BJ (cell line): ENCODE measurements at regions not wholly inside any gene's neighbourhood (a gene's known extent, or its start where the extent isn't known, plus 50 kb on each side); places are given as distances from the start of the nearest gene placed in this dataset.

Experiments used
- CTCF ChIA-PET: fragments of 350-600 bp; formaldehyde crosslinking; extraction: SDS; loops from one replicate; lab custom pipeline; 2021; ENCODE audit warnings: antibody characterized with exemption, inconsistent platforms; lab: Yijun Ruan, JAX
- POLR2A ChIA-PET: fragments of 300-600 bp; sonication (Branson Sonifier 250); formaldehyde crosslinking; extraction: SDS; loops from one replicate; lab custom pipeline; 2021; ENCODE audit warnings: antibody characterized with exemption; lab: Charles Lee
- DNase-seq: peaks from one replicate; pipeline ENCODE4 v3.0.0-alpha.2; 2011; ENCODE audit warnings: low read depth
- H3K27me3 ChIP-seq: 2 replicates; pipeline ENCODE4 v1.6.0; 2011; ENCODE audit warnings: low read length; ENCODE audit not compliant: control insufficient read depth, insufficient read depth
- H3K36me3 ChIP-seq: 2 replicates; pipeline ENCODE4 v1.5.1; 2011; ENCODE audit warnings: low read length; ENCODE audit not compliant: control insufficient read depth, insufficient read depth
- H3K4me3 ChIP-seq: 2 replicates; pipeline ENCODE4 v1.5.1; 2011; ENCODE audit warnings: low read depth, mild to moderate bottlenecking, control low read depth, low read length
- TF ChIP-seq, protein P1 (sequence below): IDR thresholded peaks from 2 replicates; pipeline ENCODE4 v1.5.1; 2011; ENCODE audit warnings: low read depth, mild to moderate bottlenecking, control low read depth, inconsistent platforms, low read length, moderate library complexity; ENCODE audit not compliant: insufficient read depth

- ChIA-PET POLR2A (no interaction called here), CTCF (interaction anchor here (0.8 to 1.4 kb wide), 3 partner anchors 9 to 202 kb away, joined by 3 to 5 read pairs (median 4); no protein-coding TSS in a partner anchor)
- H3K36me3 ChIP-seq: no peaks in the 10 kb centered on the region
- H3K27me3 ChIP-seq: no peaks in the 10 kb centered on the region
- DNase-seq: no peak
- TF ChIP-seq, protein P1, sequence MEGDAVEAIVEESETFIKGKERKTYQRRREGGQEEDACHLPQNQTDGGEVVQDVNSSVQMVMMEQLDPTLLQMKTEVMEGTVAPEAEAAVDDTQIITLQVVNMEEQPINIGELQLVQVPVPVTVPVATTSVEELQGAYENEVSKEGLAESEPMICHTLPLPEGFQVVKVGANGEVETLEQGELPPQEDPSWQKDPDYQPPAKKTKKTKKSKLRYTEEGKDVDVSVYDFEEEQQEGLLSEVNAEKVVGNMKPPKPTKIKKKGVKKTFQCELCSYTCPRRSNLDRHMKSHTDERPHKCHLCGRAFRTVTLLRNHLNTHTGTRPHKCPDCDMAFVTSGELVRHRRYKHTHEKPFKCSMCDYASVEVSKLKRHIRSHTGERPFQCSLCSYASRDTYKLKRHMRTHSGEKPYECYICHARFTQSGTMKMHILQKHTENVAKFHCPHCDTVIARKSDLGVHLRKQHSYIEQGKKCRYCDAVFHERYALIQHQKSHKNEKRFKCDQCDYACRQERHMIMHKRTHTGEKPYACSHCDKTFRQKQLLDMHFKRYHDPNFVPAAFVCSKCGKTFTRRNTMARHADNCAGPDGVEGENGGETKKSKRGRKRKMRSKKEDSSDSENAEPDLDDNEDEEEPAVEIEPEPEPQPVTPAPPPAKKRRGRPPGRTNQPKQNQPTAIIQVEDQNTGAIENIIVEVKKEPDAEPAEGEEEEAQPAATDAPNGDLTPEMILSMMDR: no peak
- H3K4me3 ChIP-seq: no peak overlapping the region
These were observed 140.8 kb upstream of the SLC1A4 start for GRCh38 chr2:64848363-64848762.

GRCh38 chr2:64848945-64849344, 140.3 kb upstream of the SLC1A4 start:
- Histone ChIP-seq H3K36me3 (no peaks in the 10 kb centered on the region), H3K4me3 (no peak overlapping the region), H3K27me3 (no peaks in the 10 kb centered on the region)
- POLR2A ChIA-PET: no interaction called here
- DNase-seq: no peak
- CTCF ChIA-PET: interaction anchor here (1.3 kb wide), 1 partner anchor 10 kb away, joined by 4 read pairs; no protein-coding TSS in a partner anchor
- TF ChIP-seq, protein P1: no peak

DNA sequence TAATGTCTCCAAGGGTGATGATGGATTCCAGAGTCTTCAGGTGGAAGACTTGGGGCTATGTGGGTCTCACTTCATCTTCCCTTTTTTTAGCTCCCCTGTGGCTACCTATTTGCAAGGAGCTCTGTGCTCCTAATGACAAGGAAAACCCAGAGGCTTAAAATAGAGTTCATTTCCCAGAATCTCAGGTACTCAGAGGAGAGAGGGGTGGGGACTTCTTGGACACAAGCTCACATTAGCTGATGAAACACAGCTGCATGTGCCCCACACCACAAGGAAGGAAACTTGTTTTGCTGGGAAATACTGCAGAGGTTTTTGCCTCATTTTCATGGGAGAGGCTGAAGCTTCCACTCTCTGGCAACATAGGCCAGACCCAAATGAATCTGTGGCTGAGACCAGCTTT, 138.6 kb upstream of the SLC1A4 start:
- no peaks in the 10 kb centered on the region for H3K27me3 ChIP-seq
- POLR2A ChIA-PET: no interaction called here
- CTCF ChIA-PET: interaction anchor here (1.0 to 1.8 kb wide), 4 partner anchors 8 to 12 kb away, joined by 3 to 4 read pairs (median 3); no protein-coding TSS in a partner anchor
- no peak overlapping the region for H3K4me3 ChIP-seq
- no peak for DNase-seq
- H3K36me3 ChIP-seq: no peaks in the 10 kb centered on the region
- TF ChIP-seq, protein P1: no peak

DNA sequence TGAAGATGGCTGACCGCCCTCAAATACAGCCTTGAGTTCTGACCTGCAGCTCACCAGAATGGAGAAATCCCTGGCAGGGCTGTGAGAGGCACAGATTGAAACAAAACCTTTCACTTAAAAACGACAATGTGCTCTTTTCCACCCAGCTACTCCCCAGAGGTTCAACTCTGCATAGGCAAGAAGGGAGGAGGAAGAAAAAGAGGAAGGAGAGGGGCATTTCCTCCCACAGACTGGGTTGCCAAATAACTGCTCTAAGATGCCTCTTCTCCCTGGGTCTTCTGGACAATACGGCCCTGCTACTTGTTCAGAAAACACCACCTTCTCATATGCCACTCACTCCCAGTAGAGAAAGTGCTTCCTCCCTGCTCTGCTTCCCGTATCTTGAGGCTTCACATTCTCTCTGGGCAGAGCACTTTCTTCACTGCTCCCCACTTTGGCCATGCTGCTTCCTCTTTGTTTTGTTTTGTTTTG, 136.4 kb upstream of the SLC1A4 start:
- ChIA-PET POLR2A (no interaction called here), CTCF (no interaction called here)
- no peak for DNase-seq
- Histone ChIP-seq H3K27me3 (no peaks in the 10 kb centered on the region), H3K4me3 (no peak overlapping the region), H3K36me3 (no peaks in the 10 kb centered on the region)
- TF ChIP-seq, protein P1: no peak

DNA sequence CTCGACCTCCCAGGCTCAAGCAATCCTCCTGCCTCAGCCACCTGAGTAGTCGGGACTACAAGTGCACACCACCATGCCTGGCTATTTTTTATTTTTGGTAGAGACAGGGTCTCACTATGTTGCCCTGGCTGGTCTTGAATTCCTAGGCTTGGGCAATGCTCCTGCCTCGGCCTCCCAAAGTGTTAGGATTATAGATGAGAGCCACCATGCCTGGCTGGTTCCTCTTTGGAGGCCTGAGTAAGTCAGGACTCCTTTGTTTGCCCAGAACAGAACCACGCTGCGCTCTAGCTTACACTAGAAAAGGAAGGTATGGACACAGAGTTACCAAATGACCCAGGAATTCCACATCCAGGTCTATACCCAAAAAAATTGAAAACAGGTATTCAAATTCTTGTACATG, 135.9 kb upstream of the SLC1A4 start:
- Histone ChIP-seq H3K27me3 (no peaks in the 10 kb centered on the region), H3K4me3 (no peak overlapping the region), H3K36me3 (no peaks in the 10 kb centered on the region)
- ChIA-PET CTCF (interaction anchor here (0.6 kb wide), 1 partner anchor 11 kb away, joined by 4 read pairs; no protein-coding TSS in a partner anchor), POLR2A (no interaction called here)
- TF ChIP-seq, protein P1: no peak
- DNase-seq: no peak
